Mesenchymal stem cell (in vitro differentiated cells and primary cell): ENCODE measurements at regions not wholly inside any gene's neighbourhood (a gene's known extent, or its start where the extent isn't known, plus 50 kb on each side); places are given as distances from the start of the nearest gene placed in this dataset.
"Not testable (repeated sequence)": the region's sequence is repeated elsewhere in the genome, so short reads cannot be mapped to it uniquely, and the experiment has no call there.

Source experiments
- DNase-seq: peaks from one replicate; pipeline ENCODE4 v3.0.0-alpha.2; 2013
- H2AFZ ChIP-seq: one replicate; pipeline ENCODE4 v1.6.1; 2013; ENCODE audit warnings: low read depth, mild to moderate bottlenecking, control low read depth, inconsistent platforms, low read length, moderate library complexity
- H2AK5ac ChIP-seq: 2 replicates; pipeline ENCODE4 v1.6.1; 2013; ENCODE audit warnings: low read length, moderate library complexity, mild to moderate bottlenecking, inconsistent platforms; ENCODE audit not compliant: severe bottlenecking
- H2BK120ac ChIP-seq: one replicate; pipeline ENCODE4 v1.6.1; 2013; ENCODE audit warnings: low read depth, mild to moderate bottlenecking, inconsistent platforms, low read length, moderate library complexity
- H2BK12ac ChIP-seq, 2 experiments: one replicate each; pipeline ENCODE4 v1.6.1; 2013; ENCODE audit warnings: inconsistent platforms in 2 of 2, low read length in 2 of 2, mild to moderate bottlenecking in 2 of 2, moderate library complexity in 2 of 2, control low read depth in 1 of 2
- H2BK15ac ChIP-seq: one replicate; pipeline ENCODE4 v1.6.1; 2013; ENCODE audit warnings: mild to moderate bottlenecking, low read depth, inconsistent platforms; ENCODE audit not compliant: poor library complexity, severe bottlenecking
- H2BK5ac ChIP-seq: 2 replicates; pipeline ENCODE4 v1.6.1; 2013; ENCODE audit warnings: low read depth, mild to moderate bottlenecking, low read length, control low read depth, inconsistent platforms; ENCODE audit not compliant: poor library complexity, severe bottlenecking
- H3K14ac ChIP-seq, 2 experiments: one replicate each; pipeline ENCODE4 v1.6.1; 2013; ENCODE audit warnings: inconsistent platforms in 2 of 2, low read length in 2 of 2, control low read depth in 1 of 2, mild to moderate bottlenecking in 1 of 2, moderate library complexity in 1 of 2
- H3K18ac ChIP-seq, 2 experiments: one replicate each; pipeline ENCODE4 v1.6.1; 2013; ENCODE audit warnings: inconsistent platforms in 2 of 2, low read length in 2 of 2, control low read depth in 1 of 2, low read depth in 1 of 2, mild to moderate bottlenecking in 1 of 2
- H3K23ac ChIP-seq, 2 experiments: one replicate each; pipeline ENCODE4 v1.6.1; 2013; ENCODE audit warnings: inconsistent platforms in 2 of 2, low read length in 2 of 2, mild to moderate bottlenecking in 2 of 2, moderate library complexity in 2 of 2, control low read depth in 1 of 2
- H3K27ac ChIP-seq: 2 replicates; pipeline ENCODE4 v1.5.1; 2013; ENCODE audit warnings: mild to moderate bottlenecking, moderate library complexity, low read length, control low read depth, inconsistent platforms; ENCODE audit not compliant: poor library complexity, severe bottlenecking
- H3K27me3 ChIP-seq, 2 experiments: 2 replicates each; pipeline versions ENCODE4 v1.6.1 to v1.7.0; 2013; ENCODE audit warnings: low read length in 2 of 2, mild to moderate bottlenecking in 2 of 2, moderate library complexity in 2 of 2, control low read depth in 1 of 2, inconsistent platforms in 1 of 2; ENCODE audit not compliant: control insufficient read depth in 1 of 2, insufficient read depth in 1 of 2
- H3K36me3 ChIP-seq, 2 experiments: 2 replicates each; pipeline versions ENCODE4 v1.6.1 to v1.7.0; 2013; ENCODE audit warnings: low read length in 2 of 2, control low read depth in 1 of 2, inconsistent platforms in 1 of 2, low read depth in 1 of 2, mild to moderate bottlenecking in 1 of 2; ENCODE audit not compliant: insufficient read depth in 2 of 2, control insufficient read depth in 1 of 2
- H3K4ac ChIP-seq, 2 experiments: one replicate each; pipeline ENCODE4 v1.6.1; 2013; ENCODE audit warnings: inconsistent platforms in 2 of 2, low read length in 2 of 2, mild to moderate bottlenecking in 2 of 2, moderate library complexity in 2 of 2, control low read depth in 1 of 2, low read depth in 1 of 2
- H3K4me1 ChIP-seq: 2 replicates; pipeline ENCODE4 v1.6.1; 2013; ENCODE audit warnings: low read depth, low read length, control low read depth; ENCODE audit not compliant: control insufficient read depth, insufficient read depth
- H3K4me2 ChIP-seq: 2 replicates; pipeline ENCODE4 v1.6.1; 2013; ENCODE audit warnings: low read length, mild to moderate bottlenecking, inconsistent platforms; ENCODE audit not compliant: poor library complexity, severe bottlenecking
- H3K4me3 ChIP-seq, 2 experiments: 2 replicates each; pipeline versions ENCODE4 v1.5.1 to v1.7.0; 2013; ENCODE audit warnings: low read length in 2 of 2, mild to moderate bottlenecking in 2 of 2, control low read depth in 1 of 2, low read depth in 1 of 2; ENCODE audit not compliant: insufficient read depth in 1 of 2
- H3K79me1 ChIP-seq: replicated peaks from 2 replicates; pipeline ENCODE4 v1.6.1; 2013; ENCODE audit warnings: mild to moderate bottlenecking, control low read depth, low read length, inconsistent platforms; ENCODE audit not compliant: poor library complexity, severe bottlenecking
- H3K9ac ChIP-seq: 2 replicates; pipeline ENCODE4 v1.7.0; 2013; ENCODE audit warnings: mild to moderate bottlenecking, low read length, moderate library complexity
- H3K9me3 ChIP-seq: 2 replicates; pipeline ENCODE4 v1.7.0; 2013; ENCODE audit warnings: mild to moderate bottlenecking, low read length; ENCODE audit not compliant: control insufficient read depth
- H4K8ac ChIP-seq: one replicate; pipeline ENCODE4 v1.6.1; 2013; ENCODE audit warnings: inconsistent platforms, mild to moderate bottlenecking, low read length, moderate library complexity
- H4K91ac ChIP-seq: one replicate; pipeline ENCODE4 v1.6.1; 2013; ENCODE audit warnings: mild to moderate bottlenecking, low read length, inconsistent platforms
- WGBS: methylation state at CpG from one replicate; pipeline ENCODE4 v1.1.7; 2013; ENCODE audit warnings: mixed read lengths; 5-methylcytosine and 5-hydroxymethylcytosine counted together

DNA sequence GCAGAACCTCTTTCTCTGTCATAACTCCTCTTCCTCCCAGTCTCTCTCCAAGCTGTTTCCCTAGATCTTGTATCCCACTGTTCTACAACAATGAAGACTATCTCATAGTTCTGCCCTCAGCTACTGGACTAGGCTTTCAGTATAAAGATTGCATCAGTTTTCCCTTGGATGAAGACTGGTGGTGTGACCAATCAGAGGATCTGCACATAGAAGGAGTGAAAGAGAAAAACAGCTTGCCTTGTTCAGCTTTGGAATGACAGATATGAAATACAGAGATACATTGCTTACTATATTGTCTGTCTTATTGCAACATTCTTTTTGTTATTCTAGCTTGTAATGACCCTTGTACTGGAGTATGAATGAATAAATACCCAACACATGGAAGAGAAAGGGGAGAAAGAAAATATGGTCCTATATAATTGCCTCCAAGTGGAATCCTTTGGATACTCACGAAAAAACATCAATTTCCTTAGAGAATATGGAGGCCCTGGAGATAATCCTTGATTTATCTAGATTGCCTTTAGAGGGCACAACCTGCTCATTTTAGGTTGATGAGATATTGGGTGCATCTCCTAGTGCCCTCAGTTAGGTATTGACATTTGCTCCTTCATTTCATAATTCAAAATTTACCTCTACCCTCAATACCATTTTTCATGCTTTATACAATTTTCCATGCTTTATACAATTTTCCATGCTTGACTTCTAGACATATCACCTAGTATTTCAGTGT lies 395.8 kb downstream of the NAF1 start:
- Histone ChIP-seq H3K4me2 (no peak overlapping the region), H2BK5ac (no peak overlapping the region), H2AK5ac (no peak overlapping the region), H2BK120ac (no peak overlapping the region), H3K4me3 (no peak overlapping the region), H4K91ac (no peak overlapping the region), H3K4me1 (no peaks in the 10 kb centered on the region), H3K27ac (no peak overlapping the region), H3K9me3 (no peaks in the 10 kb centered on the region), H3K18ac (no peak overlapping the region), H3K4ac (no peak overlapping the region), H3K14ac (no peak overlapping the region), H3K27me3 (no peaks in the 10 kb centered on the region), H4K8ac (no peak overlapping the region), H2BK12ac (no peak overlapping the region), H3K36me3 (no peaks in the 10 kb centered on the region), H2BK15ac (no peak overlapping the region), H3K23ac (no peak overlapping the region), H3K79me1 (no peaks in the 10 kb centered on the region), H2AFZ (no peak overlapping the region), H3K9ac (no peak overlapping the region)
- DNase-seq, result no peak
- WGBS, result 80% methylated on average over 1 of the region's 1 CpG

DNA sequence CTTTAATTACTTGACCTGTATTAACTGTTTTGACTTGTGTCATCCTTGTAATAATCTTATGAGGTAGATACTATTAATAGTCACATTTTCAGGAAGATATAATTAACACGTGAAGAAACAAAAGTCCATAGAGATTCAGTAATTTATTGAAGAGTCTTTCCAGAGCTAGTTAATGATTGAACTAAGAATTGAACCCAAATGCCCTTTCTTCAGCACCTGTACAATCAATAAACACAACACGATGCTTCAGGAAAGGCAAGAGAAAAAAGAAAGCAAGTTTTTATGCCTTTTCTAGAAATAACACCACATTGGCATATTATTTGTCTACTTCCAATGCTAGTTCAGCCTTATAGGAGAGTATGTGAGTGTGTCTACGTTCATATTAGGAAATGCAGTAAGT lies 399.6 kb downstream of the NAF1 start:
- no peak overlapping the region for H2BK12ac ChIP-seq
- no peak overlapping the region for H2AFZ ChIP-seq
- H3K27me3 ChIP-seq, result no peaks in the 10 kb centered on the region
- H3K4me2 ChIP-seq, result no peak overlapping the region
- no peak overlapping the region for H4K8ac ChIP-seq
- H2BK120ac ChIP-seq, result no peak overlapping the region
- no peak overlapping the region for H2BK5ac ChIP-seq
- H3K18ac ChIP-seq, result no peak overlapping the region
- no peak overlapping the region for H4K91ac ChIP-seq
- no CpG with 5 or more reads among the region's 3 CpGs for WGBS
- no peak overlapping the region for H3K23ac ChIP-seq
- H3K36me3 ChIP-seq, result no peaks in the 10 kb centered on the region
- no peak overlapping the region for H3K27ac ChIP-seq
- H3K9ac ChIP-seq, result no peak overlapping the region
- no peaks in the 10 kb centered on the region for H3K4me1 ChIP-seq
- H3K79me1 ChIP-seq, result no peaks in the 10 kb centered on the region
- no peak overlapping the region for H2BK15ac ChIP-seq
- no peak overlapping the region for H3K4ac ChIP-seq
- DNase-seq, result no peak
- H3K9me3 ChIP-seq, result no peaks in the 10 kb centered on the region
- H3K14ac ChIP-seq, result no peak overlapping the region
- no peak overlapping the region for H2AK5ac ChIP-seq
- H3K4me3 ChIP-seq, result no peak overlapping the region

DNA sequence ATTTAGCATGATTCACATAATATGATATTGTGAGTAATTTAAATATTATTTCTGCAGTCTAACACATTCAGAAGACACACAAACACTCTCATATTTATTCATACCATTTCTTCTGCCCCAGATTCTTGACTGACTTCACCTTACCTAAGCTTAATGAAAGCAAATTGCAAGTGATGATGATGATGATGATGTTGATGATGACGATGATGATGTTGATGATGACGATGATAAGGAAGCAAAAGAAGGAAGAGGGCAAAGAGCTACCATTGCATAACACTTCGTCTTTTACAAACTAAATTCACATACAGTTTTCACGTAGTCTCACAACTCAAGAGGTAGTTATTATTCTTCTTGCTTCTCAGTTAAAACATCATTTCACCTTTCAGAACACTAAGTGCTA lies 404.7 kb downstream of the NAF1 start:
- Histone ChIP-seq H3K27me3 (no peaks in the 10 kb centered on the region), H3K4me2 (no peak overlapping the region), H2BK12ac (no peak overlapping the region), H3K27ac (no peak overlapping the region), H3K36me3 (no peaks in the 10 kb centered on the region), H3K79me1 (no peaks in the 10 kb centered on the region), H2AFZ (no peak overlapping the region), H4K8ac (no peak overlapping the region), H3K4me1 (no peaks in the 10 kb centered on the region), H3K14ac (no peak overlapping the region), H2BK120ac (no peak overlapping the region), H3K4ac (no peak overlapping the region), H4K91ac (no peak overlapping the region), H3K9me3 (no peaks in the 10 kb centered on the region), H2BK15ac (no peak overlapping the region), H2BK5ac (no peak overlapping the region), H3K18ac (no peak overlapping the region), H3K4me3 (no peak overlapping the region), H3K9ac (no peak overlapping the region), H3K23ac (no peak overlapping the region), H2AK5ac (no peak overlapping the region)
- DNase-seq, result no peak
- WGBS, result 80% methylated on average over 2 of the region's 4 CpGs

DNA sequence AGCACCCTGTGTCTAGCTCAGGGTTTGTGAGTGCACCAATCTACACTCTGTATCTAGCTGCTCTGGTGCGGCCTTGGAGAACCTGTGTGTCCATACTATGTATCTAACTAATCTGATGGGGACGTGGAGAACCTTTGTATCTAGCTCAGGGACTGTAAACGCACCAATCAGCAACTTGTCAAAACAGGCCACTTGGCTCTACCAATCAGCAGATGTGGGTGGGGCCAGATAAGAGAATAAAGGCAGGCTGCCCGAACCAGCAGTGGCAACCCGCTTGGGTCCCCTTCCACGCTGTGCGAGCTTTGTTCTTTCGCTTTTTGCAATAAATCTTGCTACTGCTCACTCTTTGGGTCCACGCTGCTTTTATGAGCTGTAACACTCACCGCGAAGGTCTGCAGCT lies 426.5 kb downstream of the NAF1 start:
- 92% methylated on average over 11 of the region's 11 CpGs for WGBS
- not testable (repeated sequence) for H3K4ac ChIP-seq

More for the DNA sequence above, 426.5 kb downstream of the NAF1 start:
- H2AK5ac ChIP-seq, H2BK5ac ChIP-seq, H3K79me1 ChIP-seq, H3K9ac ChIP-seq, H3K4me1 ChIP-seq, H3K4me2 ChIP-seq, H3K36me3 ChIP-seq, H2AFZ ChIP-seq, H4K8ac ChIP-seq, H3K4me3 ChIP-seq, H3K9me3 ChIP-seq, H3K27me3 ChIP-seq, H2BK15ac ChIP-seq, H3K23ac ChIP-seq, H2BK120ac ChIP-seq, DNase-seq, H4K91ac ChIP-seq, H3K27ac ChIP-seq, H2BK12ac ChIP-seq, H3K14ac ChIP-seq, H3K18ac ChIP-seq: not testable (repeated sequence)
